Fibroblast of lung (primary cell): ENCODE measurements at regions not wholly inside any gene's neighbourhood (a gene's known extent, or its start where the extent isn't known, plus 50 kb on each side); places are given as distances from the start of the nearest gene placed in this dataset.

ENCODE experiments used
- DNase-seq, 2 donors: peaks; one replicate each; pipeline versions ENCODE4 v3.0.0 to v3.0.0-alpha.2; 2010; ENCODE audit warnings: low read depth in 2 of 2
- H2AFZ ChIP-seq: 2 replicates; pipeline ENCODE4 v1.5.1; 2012; ENCODE audit warnings: low read length, control low read depth, inconsistent platforms
- H3K27ac ChIP-seq: 2 replicates; pipeline ENCODE4 v1.5.1; 2011; ENCODE audit warnings: low read length, control low read depth; ENCODE audit not compliant: insufficient read depth
- H3K27me3 ChIP-seq: 2 replicates; pipeline ENCODE4 v1.5.1; 2011; ENCODE audit warnings: mild to moderate bottlenecking, low read length; ENCODE audit not compliant: control insufficient read depth, insufficient read depth
- H3K36me3 ChIP-seq: 2 replicates; pipeline ENCODE4 v1.5.1; 2011; ENCODE audit warnings: low read length; ENCODE audit not compliant: control insufficient read depth, insufficient read depth
- H3K4me1 ChIP-seq: 2 replicates; pipeline ENCODE4 v1.5.1; 2011; ENCODE audit warnings: low read length; ENCODE audit not compliant: control insufficient read depth, insufficient read depth; ENCODE audit errors: extremely low read depth
- H3K4me2 ChIP-seq: 2 replicates; pipeline ENCODE4 v1.5.1; 2011; ENCODE audit warnings: low read length, control low read depth; ENCODE audit not compliant: insufficient read depth; ENCODE audit errors: extremely low read depth
- H3K4me3 ChIP-seq, 4 experiments: fragments of 200-600 bp in 1 of 4; sonication (generic) in 1 of 4; replicated peaks in 1 of 4; 2 replicates each; pipeline ENCODE4 v1.5.1; 2011 to 2016; ENCODE audit warnings: low read length in 4 of 4, low read depth in 3 of 4, mild to moderate bottlenecking in 3 of 4, control low read depth in 2 of 4, inconsistent platforms in 1 of 4, mixed read lengths in 1 of 4; ENCODE audit not compliant: insufficient read depth in 1 of 4; ENCODE audit errors: control extremely low read depth in 1 of 4
- H3K79me2 ChIP-seq: 2 replicates; pipeline ENCODE4 v1.5.1; 2012; ENCODE audit warnings: mild to moderate bottlenecking, low read length, inconsistent platforms; ENCODE audit not compliant: control insufficient read depth, insufficient read depth
- H3K9ac ChIP-seq: 2 replicates; pipeline ENCODE4 v1.5.1; 2011; ENCODE audit warnings: mild to moderate bottlenecking, low read length, control low read depth; ENCODE audit not compliant: insufficient read depth
- H3K9me3 ChIP-seq: 2 replicates; pipeline ENCODE4 v1.5.1; 2012; ENCODE audit warnings: low read depth, low read length; ENCODE audit not compliant: control insufficient read depth, insufficient read depth
- H4K20me1 ChIP-seq: 2 replicates; pipeline ENCODE4 v1.5.1; 2011; ENCODE audit warnings: low read length; ENCODE audit not compliant: control insufficient read depth, insufficient read depth; ENCODE audit errors: extremely low read depth
- EZH2 ChIP-seq: IDR thresholded peaks from 2 replicates; pipeline ENCODE4 v1.5.1; 2012; ENCODE audit warnings: low read length, control low read depth, mild to moderate bottlenecking; ENCODE audit errors: missing control alignments
- TF ChIP-seq, protein P1 (sequence below), 2 donors: IDR thresholded peaks in 1 of 2; conservative IDR thresholded peaks in 1 of 2; 1 replicate in 1 of 2; 2 replicates in 1 of 2; pipeline ENCODE4 v1.5.1; 2011 to 2012; ENCODE audit warnings: low read length in 2 of 2, control low read depth in 1 of 2, inconsistent platforms in 1 of 2, low read depth in 1 of 2, mild to moderate bottlenecking in 1 of 2

DNA sequence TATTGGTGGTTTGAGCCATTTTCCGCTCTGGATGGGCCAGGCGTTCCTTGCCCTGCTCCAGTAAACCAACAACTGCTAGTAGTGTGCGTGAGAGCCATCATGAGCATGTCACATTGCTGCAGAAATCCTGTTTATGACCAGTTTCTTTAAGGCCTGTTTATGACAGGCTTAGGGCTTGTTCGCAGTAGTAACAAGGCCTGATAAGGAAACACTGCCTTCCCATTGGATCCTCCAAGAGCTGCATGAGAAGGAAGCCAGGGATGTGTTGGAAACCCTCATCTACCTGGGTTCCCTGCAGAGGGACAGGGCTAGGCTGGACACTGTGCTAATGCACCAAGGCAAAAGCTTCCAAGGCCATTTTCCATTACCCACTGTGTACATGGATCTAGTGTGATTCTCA lies 153.9 kb downstream of the ZNF518B start:
- Histone ChIP-seq H3K79me2 (no peaks in the 10 kb centered on the region), H3K27ac (no peak overlapping the region), H3K9me3 (no peaks in the 10 kb centered on the region), H2AFZ (no peak overlapping the region), H3K4me1 (no peaks in the 10 kb centered on the region), H3K9ac (no peak overlapping the region), H3K4me2 (no peak overlapping the region), H3K4me3 (no peak overlapping the region), H3K27me3 (peaks cover 2% of the 10 kb centered on the region), H4K20me1 (no peaks in the 10 kb centered on the region), H3K36me3 (no peaks in the 10 kb centered on the region)
- TF ChIP-seq, protein P1, sequence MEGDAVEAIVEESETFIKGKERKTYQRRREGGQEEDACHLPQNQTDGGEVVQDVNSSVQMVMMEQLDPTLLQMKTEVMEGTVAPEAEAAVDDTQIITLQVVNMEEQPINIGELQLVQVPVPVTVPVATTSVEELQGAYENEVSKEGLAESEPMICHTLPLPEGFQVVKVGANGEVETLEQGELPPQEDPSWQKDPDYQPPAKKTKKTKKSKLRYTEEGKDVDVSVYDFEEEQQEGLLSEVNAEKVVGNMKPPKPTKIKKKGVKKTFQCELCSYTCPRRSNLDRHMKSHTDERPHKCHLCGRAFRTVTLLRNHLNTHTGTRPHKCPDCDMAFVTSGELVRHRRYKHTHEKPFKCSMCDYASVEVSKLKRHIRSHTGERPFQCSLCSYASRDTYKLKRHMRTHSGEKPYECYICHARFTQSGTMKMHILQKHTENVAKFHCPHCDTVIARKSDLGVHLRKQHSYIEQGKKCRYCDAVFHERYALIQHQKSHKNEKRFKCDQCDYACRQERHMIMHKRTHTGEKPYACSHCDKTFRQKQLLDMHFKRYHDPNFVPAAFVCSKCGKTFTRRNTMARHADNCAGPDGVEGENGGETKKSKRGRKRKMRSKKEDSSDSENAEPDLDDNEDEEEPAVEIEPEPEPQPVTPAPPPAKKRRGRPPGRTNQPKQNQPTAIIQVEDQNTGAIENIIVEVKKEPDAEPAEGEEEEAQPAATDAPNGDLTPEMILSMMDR (conservative IDR thresholded peaks at IDR 0.05 in 1 of 2, IDR thresholded peaks at IDR 0.05 in 1 of 2; ENCODE audit: low read depth in 1 of 2, low read length in 2 of 2) = no peak
- TF ChIP-seq EZH2 = no peak
- DNase-seq = no peak

DNA sequence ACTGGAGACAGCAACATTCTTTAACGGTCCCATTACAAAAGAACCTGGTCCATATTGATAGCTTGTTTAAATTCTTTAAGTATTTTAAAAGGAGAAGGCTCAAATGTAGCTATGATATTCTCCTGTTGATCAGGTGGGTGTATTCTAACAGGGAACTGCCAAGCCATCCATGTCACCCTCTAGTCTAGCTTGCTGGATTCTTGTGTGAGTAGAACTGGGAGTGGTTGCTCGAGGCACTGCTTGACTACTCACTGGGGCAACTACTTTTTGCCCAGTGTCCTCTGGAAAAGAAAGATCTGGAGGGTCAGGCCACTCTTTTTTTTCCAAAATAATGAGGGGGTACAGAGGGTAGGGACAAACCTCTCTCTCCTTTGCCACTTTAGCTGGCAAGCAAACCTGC lies 155.1 kb downstream of the ZNF518B start:
- no peaks in the 10 kb centered on the region for H3K36me3 ChIP-seq
- H3K9me3 ChIP-seq = no peaks in the 10 kb centered on the region
- no peaks in the 10 kb centered on the region for H4K20me1 ChIP-seq
- H3K9ac ChIP-seq = no peak overlapping the region
- DNase-seq = no peak
- no peak overlapping the region for H3K27ac ChIP-seq
- H2AFZ ChIP-seq = no peak overlapping the region
- no peak overlapping the region for H3K4me3 ChIP-seq
- H3K4me2 ChIP-seq = no peak overlapping the region
- H3K27me3 ChIP-seq = peaks cover 2% of the 10 kb centered on the region
- H3K79me2 ChIP-seq = no peaks in the 10 kb centered on the region
- TF ChIP-seq, protein P1 (conservative IDR thresholded peaks at IDR 0.05 in 1 of 2, IDR thresholded peaks at IDR 0.05 in 1 of 2; ENCODE audit: low read depth in 1 of 2, low read length in 2 of 2) = no peak
- TF ChIP-seq EZH2 = no peak
- no peaks in the 10 kb centered on the region for H3K4me1 ChIP-seq

DNA sequence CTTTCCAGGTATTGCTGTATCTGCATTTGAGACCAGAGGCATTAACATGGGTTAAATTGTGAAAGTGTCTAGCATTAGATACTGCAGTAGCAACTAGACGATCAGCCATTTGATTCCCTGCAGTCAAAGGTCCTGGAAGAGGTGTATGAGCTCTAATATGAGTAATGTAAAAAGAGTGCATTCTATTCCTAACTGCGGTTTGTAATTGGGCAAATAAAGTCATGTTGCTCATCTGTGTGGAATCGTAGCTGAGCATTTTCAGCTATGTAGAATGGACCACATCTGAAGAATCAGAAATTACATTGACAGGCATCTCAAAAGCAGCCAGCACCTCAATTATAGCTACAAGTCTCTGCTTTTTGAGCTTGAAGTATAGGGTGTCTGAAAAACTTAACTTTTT lies 157.6 kb downstream of the ZNF518B start:
- no peak overlapping the region for H3K27ac ChIP-seq
- no peak for TF ChIP-seq EZH2
- TF ChIP-seq, protein P1 (conservative IDR thresholded peaks at IDR 0.05 in 1 of 2, IDR thresholded peaks at IDR 0.05 in 1 of 2; ENCODE audit: low read depth in 1 of 2, low read length in 2 of 2) = no peak
- H3K4me2 ChIP-seq = no peak overlapping the region
- H3K4me3 ChIP-seq = no peak overlapping the region
- H3K9me3 ChIP-seq = no peaks in the 10 kb centered on the region
- no peaks in the 10 kb centered on the region for H3K79me2 ChIP-seq
- no peak for DNase-seq
- no peak overlapping the region for H2AFZ ChIP-seq
- H3K36me3 ChIP-seq = no peaks in the 10 kb centered on the region
- H3K9ac ChIP-seq = no peak overlapping the region
- H3K27me3 ChIP-seq = no peaks in the 10 kb centered on the region
- H4K20me1 ChIP-seq = no peaks in the 10 kb centered on the region
- H3K4me1 ChIP-seq = no peaks in the 10 kb centered on the region
